ENCODE measurements at regions not wholly inside any gene's neighbourhood (a gene's known extent, or its start where the extent isn't known, plus 50 kb on each side); places are given as distances from the start of the nearest gene placed in this dataset.
A peak's percentile ranks its signal among the peaks of the same experiment; 100 is the strongest.

DNA sequence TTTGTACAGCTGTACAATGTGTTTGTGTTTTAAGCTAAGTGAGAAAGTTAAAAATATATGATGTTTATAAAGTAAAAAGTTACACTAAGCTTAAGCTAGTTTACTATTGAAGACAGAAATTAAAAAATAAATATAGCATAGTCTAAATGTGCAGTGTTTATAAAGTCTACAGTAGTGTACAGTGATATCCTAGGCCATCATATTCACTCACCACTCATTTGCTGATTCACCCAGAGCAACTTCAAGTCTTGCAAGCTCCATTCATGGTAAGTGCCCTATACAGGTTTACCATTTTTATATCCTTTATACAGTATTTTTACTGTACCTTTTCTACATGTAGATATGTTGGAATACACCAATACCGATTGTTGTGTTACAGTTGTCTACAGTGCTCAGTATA lies 553.2 kb upstream of the TBL1XR1 start:
- Histone ChIP-seq H3K9me3 (no peaks in the 10 kb centered on the region), H3K36me3 (no peaks in the 10 kb centered on the region), H3K27me3 (no peaks in the 10 kb centered on the region), H3K27ac (replicated peaks in 1 of 4) (no peak overlapping the region), H3K4me1 (peaks cover 27 to 32% (median 29%) of the 10 kb centered on the region in 4 donors), H3K4me3 (no peak overlapping the region)
- no peak for TF ChIP-seq EP300 (IDR thresholded peaks at IDR 0.05)
- TF ChIP-seq POLR2AphosphoS5 (IDR thresholded peaks at IDR 0.05): no peak
- TF ChIP-seq POLR2A (IDR thresholded peaks at IDR 0.05; ENCODE audit: low read depth): no peak
- TF ChIP-seq, protein P1, sequence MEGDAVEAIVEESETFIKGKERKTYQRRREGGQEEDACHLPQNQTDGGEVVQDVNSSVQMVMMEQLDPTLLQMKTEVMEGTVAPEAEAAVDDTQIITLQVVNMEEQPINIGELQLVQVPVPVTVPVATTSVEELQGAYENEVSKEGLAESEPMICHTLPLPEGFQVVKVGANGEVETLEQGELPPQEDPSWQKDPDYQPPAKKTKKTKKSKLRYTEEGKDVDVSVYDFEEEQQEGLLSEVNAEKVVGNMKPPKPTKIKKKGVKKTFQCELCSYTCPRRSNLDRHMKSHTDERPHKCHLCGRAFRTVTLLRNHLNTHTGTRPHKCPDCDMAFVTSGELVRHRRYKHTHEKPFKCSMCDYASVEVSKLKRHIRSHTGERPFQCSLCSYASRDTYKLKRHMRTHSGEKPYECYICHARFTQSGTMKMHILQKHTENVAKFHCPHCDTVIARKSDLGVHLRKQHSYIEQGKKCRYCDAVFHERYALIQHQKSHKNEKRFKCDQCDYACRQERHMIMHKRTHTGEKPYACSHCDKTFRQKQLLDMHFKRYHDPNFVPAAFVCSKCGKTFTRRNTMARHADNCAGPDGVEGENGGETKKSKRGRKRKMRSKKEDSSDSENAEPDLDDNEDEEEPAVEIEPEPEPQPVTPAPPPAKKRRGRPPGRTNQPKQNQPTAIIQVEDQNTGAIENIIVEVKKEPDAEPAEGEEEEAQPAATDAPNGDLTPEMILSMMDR (IDR thresholded peaks at IDR 0.05): no peak
- 95% methylated on average over 1 of the region's 1 CpG for WGBS
- intact Hi-C loops (cut with DNase I): no loop called here
- DNase-seq (ENCODE audit: extremely low spot score): no peak

DNA sequence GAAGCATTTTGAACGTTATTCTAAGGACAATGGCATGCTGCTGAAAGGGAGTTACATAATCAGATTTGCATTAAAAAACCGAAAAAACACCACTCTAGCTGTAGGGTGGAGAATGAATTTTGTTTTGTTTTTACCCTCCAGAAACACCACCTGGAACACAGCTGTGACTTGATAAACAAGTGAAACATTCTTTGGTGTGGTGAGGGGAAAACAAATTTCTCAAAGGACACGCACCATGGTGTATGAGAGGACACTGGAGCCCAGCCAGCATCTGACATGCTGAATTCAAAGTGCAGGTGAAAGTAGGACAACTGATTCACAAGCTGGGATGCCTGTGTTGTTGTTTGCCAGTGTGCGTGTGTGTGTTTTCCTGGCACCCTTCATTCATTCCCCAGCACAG lies 554.5 kb upstream of the TBL1XR1 start:
- H3K4me1 ChIP-seq: peaks cover 22 to 26% (median 24%) of the 10 kb centered on the region in 4 donors
- H3K36me3 ChIP-seq: no peaks in the 10 kb centered on the region
- no peaks in the 10 kb centered on the region for H3K27me3 ChIP-seq
- TF ChIP-seq POLR2A (IDR thresholded peaks at IDR 0.05; ENCODE audit: low read depth) (no peak), EP300 (IDR thresholded peaks at IDR 0.05) (no peak), POLR2AphosphoS5 (IDR thresholded peaks at IDR 0.05) (no peak)
- TF ChIP-seq, protein P1 (IDR thresholded peaks at IDR 0.05): no peak
- intact Hi-C loops (cut with DNase I): no loop called here
- H3K4me3 ChIP-seq: no peak overlapping the region
- H3K27ac ChIP-seq (replicated peaks in 1 of 4): no peak overlapping the region
- WGBS: 66% methylated on average over 4 of the region's 4 CpGs
- DNase-seq (ENCODE audit: extremely low spot score): no peak
- no peaks in the 10 kb centered on the region for H3K9me3 ChIP-seq

DNA sequence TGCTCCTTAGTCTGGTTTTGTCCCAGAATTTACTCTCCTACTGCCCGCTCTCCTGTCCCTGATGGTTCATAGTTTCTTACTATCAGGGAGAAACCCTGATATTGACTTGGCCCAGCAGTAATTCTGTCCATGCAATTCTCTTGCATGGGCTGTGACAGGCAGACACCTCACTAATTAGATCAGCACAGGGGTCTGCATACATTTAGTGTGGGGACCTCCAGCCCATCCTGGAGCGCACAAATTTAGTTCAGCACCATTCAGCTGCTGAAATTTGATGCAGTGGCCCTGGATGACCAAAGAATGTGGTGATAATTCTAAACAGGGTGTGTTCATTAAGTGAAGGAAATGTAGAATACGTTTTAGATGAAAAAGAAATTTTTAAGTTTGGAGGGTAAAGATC lies 555.5 kb upstream of the TBL1XR1 start:
- WGBS: 86% methylated on average over 3 of the region's 3 CpGs
- intact Hi-C loops (cut with DNase I): no loop called here

DNA sequence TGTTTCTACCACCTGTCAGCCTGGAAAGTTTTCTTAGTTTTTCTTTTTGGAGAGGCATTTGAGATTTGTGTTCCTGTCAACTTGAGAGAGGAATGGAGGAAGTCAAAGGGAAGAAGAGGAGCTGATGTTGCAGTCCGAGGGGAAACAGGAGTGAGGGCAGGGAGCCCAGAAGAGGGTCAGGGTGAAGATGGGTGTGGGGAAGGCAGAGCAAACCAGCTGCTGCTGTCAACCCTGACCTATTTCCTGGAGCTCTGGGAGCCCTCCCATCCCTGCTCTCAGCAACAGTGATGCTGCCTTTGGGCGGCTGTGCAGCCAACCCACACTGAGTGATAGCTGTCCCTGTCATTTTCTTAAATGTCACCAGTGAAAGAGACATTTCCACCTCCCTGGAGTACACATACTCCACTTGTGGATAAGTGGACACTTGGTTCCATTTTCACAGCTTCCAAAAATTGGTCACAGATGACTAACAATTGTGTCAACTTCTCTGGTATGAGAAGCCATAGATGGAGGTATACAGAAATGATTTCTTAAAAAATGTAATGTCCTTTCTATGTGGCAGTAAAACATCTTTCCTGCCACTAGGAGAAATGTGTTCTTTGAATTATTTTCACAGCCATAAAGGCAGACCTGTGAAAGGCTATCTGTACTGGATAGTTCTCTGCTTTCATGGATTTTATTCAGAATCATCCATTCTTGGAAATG lies 556.3 kb upstream of the TBL1XR1 start:
- Histone ChIP-seq H3K27ac (replicated peaks in 1 of 4) (peak overlapping the region; percentile 2 to 47 (median 8)), H3K36me3 (no peaks in the 10 kb centered on the region), H3K9me3 (no peaks in the 10 kb centered on the region), H3K4me1 (peaks cover 21 to 28% (median 25%) of the 10 kb centered on the region in 4 donors), H3K4me3 (no peak overlapping the region), H3K27me3 (no peaks in the 10 kb centered on the region)
- TF ChIP-seq, protein P1 (IDR thresholded peaks at IDR 0.05): no peak
- TF ChIP-seq EP300 (IDR thresholded peaks at IDR 0.05) (no peak), POLR2A (IDR thresholded peaks at IDR 0.05; ENCODE audit: low read depth) (no peak), POLR2AphosphoS5 (IDR thresholded peaks at IDR 0.05) (peak in 1 of 2 donors; percentile 35)
- no peak for DNase-seq (ENCODE audit: extremely low spot score)
- intact Hi-C loops (cut with DNase I): no loop called here
- 44% methylated on average over 2 of the region's 2 CpGs for WGBS

More for the DNA sequence above, 555.5 kb upstream of the TBL1XR1 start:
- no peak for DNase-seq (ENCODE audit: extremely low spot score)
- Histone ChIP-seq H3K36me3 (no peaks in the 10 kb centered on the region), H3K4me1 (peaks cover 21 to 24% (median 23%) of the 10 kb centered on the region in 4 donors), H3K4me3 (no peak overlapping the region), H3K27me3 (no peaks in the 10 kb centered on the region), H3K9me3 (no peaks in the 10 kb centered on the region), H3K27ac (replicated peaks in 1 of 4) (no peak overlapping the region)
- TF ChIP-seq EP300 (IDR thresholded peaks at IDR 0.05): no peak
- no peak for TF ChIP-seq POLR2A (IDR thresholded peaks at IDR 0.05; ENCODE audit: low read depth)
- no peak for TF ChIP-seq POLR2AphosphoS5 (IDR thresholded peaks at IDR 0.05)
- TF ChIP-seq, protein P1 (IDR thresholded peaks at IDR 0.05): no peak
